ENCODE measurements at regions not wholly inside any gene's neighbourhood (a gene's known extent, or its start where the extent isn't known, plus 50 kb on each side); places are given as distances from the start of the nearest gene placed in this dataset.

DNA sequence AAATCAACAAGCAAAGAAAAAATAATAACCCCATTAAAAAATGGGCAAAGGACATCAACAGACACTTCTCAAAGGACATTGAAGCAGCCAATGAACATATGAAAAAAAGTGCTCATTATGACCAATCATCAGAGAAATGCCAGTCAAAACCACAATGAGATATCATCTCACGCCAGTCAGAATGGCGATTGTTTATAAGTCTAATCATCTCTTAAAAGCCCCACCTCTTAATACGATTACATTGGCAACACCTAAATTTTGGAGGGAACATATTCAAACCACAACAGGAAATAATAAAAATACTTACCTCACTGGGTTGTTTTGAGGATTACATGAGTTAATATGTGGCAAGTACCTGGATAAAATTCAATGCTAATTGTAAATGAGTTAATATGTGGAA is 57.1 kb upstream of the PLPPR4 start:
- no peaks in the 10 kb centered on the region for H3K36me3 ChIP-seq (ENCODE audit: control insufficient read depth, low read depth, low read length)
- H3K9ac ChIP-seq (ENCODE audit: low read length): no peak overlapping the region
- H3K27me3 ChIP-seq (ENCODE audit: control insufficient read depth, insufficient read depth, low read length): no peaks in the 10 kb centered on the region
- H3K4me3 ChIP-seq (ENCODE audit: low read length): no peak overlapping the region
- no peaks in the 10 kb centered on the region for H3K9me3 ChIP-seq (ENCODE audit: control insufficient read depth, low read depth, low read length)
- no peaks in the 10 kb centered on the region for H3K4me1 ChIP-seq (ENCODE audit: control insufficient read depth, low read depth, low read length)
- no peak overlapping the region for H3K27ac ChIP-seq (ENCODE audit: low read length)
